GM18502 (cell line): ENCODE measurements at regions not wholly inside any gene's neighbourhood (a gene's known extent, or its start where the extent isn't known, plus 50 kb on each side); places are given as distances from the start of the nearest gene placed in this dataset.
A peak's percentile ranks its signal among the peaks of the same experiment; 100 is the strongest.

Experiments
- ATAC-seq: cut with Tn5 transposase; IDR thresholded peaks from one replicate; pipeline ENCODE4 v1.9.1; 2021; ENCODE audit warnings: mild to moderate bottlenecking; ENCODE audit not compliant: unreplicated experiment, poor library complexity

GRCh38 chr4:142960867-142961644, 115.0 kb upstream of the INPP4B start:
- no peak for ATAC-seq

- peak; percentile 84 for ATAC-seq
These were observed 115.8 kb upstream of the INPP4B start for GRCh38 chr4:142961866-142962265.

GRCh38 chr4:142974328-142974727, 128.2 kb upstream of the INPP4B start:
- no peak for ATAC-seq

GRCh38 chr4:142975618-142976017, 129.5 kb upstream of the INPP4B start:
- ATAC-seq = no peak

- ATAC-seq = no peak
These were observed 130.4 kb upstream of the INPP4B start for GRCh38 chr4:142976482-142976881.

- ATAC-seq = no peak
These were observed 131.1 kb upstream of the INPP4B start for GRCh38 chr4:142977182-142977581.

GRCh38 chr4:142983065-142983464, 137.0 kb upstream of the INPP4B start:
- no peak for ATAC-seq

GRCh38 chr4:142983589-142983988, 137.5 kb upstream of the INPP4B start:
- no peak for ATAC-seq

GRCh38 chr4:142984871-142985585, 138.9 kb upstream of the INPP4B start:
- ATAC-seq = no peak

- ATAC-seq = no peak
These were observed 168.5 kb upstream of the USP38 start for GRCh38 chr4:143016171-143016570.

GRCh38 chr4:143017210-143017609, 167.5 kb upstream of the USP38 start:
- no peak for ATAC-seq

- no peak for ATAC-seq
These were observed 165.4 kb upstream of the USP38 start for GRCh38 chr4:143019351-143019750.

GRCh38 chr4:143021384-143021783, 163.3 kb upstream of the USP38 start:
- ATAC-seq = peak; percentile 84

GRCh38 chr4:143023239-143023918, 161.3 kb upstream of the USP38 start:
- no peak for ATAC-seq

- ATAC-seq = peak; percentile 64
These were observed 159.5 kb upstream of the USP38 start for GRCh38 chr4:143025081-143025704.

- ATAC-seq = no peak
These were observed 158.1 kb upstream of the USP38 start for GRCh38 chr4:143026459-143027170.

- ATAC-seq = no peak
These were observed 149.1 kb upstream of the USP38 start for GRCh38 chr4:143035661-143036060.

GRCh38 chr4:143036443-143036842, 148.3 kb upstream of the USP38 start:
- no peak for ATAC-seq

GRCh38 chr4:143046454-143046853, 138.3 kb upstream of the USP38 start:
- ATAC-seq = no peak

- ATAC-seq = no peak
These were observed 137.8 kb upstream of the USP38 start for GRCh38 chr4:143046906-143047305.
